ENCODE measurements at regions not wholly inside any gene's neighbourhood (a gene's known extent, or its start where the extent isn't known, plus 50 kb on each side); places are given as distances from the start of the nearest gene placed in this dataset.

DNA sequence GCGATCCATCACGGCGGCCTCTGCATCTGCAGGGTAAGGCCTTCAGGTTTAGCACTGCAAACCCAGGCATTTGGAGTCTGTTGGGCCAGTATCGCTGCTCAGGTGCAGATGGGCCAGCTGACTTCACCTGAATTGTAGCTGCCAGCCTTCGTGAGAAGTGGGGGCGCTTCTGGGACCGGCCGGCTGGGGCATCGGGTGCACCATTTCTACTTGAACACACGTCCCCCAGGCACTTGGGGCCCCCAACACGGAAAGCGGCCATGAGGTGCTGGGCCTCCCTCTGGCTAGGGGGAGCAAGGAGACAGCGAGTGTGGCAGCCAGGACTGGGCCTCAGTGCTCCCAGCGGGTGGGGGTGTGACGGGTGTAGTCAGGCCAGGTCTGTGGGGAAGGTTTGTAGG lies 767.6 kb downstream of the KCNJ18 start:
- TF ChIP-seq EGR1 (IDR thresholded peaks at IDR 0.05), result no peak
- TF ChIP-seq FOXM1 (IDR thresholded peaks at IDR 0.05; ENCODE audit: borderline replicate concordance, low read depth), result no peak
- no peak for TF ChIP-seq TEAD4 (IDR thresholded peaks at IDR 0.05)
- no peak for TF ChIP-seq TCF12 (IDR thresholded peaks at IDR 0.05; ENCODE audit: low read depth)
- TF ChIP-seq CREB1 (IDR thresholded peaks at IDR 0.05; ENCODE audit: low read depth), result no peak
- no peak for TF ChIP-seq ZBTB7A (IDR thresholded peaks at IDR 0.05; ENCODE audit: low read depth)
- TF ChIP-seq YY1 (IDR thresholded peaks at IDR 0.05; ENCODE audit: low read depth), result no peak
- TF ChIP-seq, protein P1, sequence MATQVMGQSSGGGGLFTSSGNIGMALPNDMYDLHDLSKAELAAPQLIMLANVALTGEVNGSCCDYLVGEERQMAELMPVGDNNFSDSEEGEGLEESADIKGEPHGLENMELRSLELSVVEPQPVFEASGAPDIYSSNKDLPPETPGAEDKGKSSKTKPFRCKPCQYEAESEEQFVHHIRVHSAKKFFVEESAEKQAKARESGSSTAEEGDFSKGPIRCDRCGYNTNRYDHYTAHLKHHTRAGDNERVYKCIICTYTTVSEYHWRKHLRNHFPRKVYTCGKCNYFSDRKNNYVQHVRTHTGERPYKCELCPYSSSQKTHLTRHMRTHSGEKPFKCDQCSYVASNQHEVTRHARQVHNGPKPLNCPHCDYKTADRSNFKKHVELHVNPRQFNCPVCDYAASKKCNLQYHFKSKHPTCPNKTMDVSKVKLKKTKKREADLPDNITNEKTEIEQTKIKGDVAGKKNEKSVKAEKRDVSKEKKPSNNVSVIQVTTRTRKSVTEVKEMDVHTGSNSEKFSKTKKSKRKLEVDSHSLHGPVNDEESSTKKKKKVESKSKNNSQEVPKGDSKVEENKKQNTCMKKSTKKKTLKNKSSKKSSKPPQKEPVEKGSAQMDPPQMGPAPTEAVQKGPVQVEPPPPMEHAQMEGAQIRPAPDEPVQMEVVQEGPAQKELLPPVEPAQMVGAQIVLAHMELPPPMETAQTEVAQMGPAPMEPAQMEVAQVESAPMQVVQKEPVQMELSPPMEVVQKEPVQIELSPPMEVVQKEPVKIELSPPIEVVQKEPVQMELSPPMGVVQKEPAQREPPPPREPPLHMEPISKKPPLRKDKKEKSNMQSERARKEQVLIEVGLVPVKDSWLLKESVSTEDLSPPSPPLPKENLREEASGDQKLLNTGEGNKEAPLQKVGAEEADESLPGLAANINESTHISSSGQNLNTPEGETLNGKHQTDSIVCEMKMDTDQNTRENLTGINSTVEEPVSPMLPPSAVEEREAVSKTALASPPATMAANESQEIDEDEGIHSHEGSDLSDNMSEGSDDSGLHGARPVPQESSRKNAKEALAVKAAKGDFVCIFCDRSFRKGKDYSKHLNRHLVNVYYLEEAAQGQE (IDR thresholded peaks at IDR 0.05; ENCODE audit: low read depth), result no peak
- no peak for TF ChIP-seq NFIC (IDR thresholded peaks at IDR 0.05)
- TF ChIP-seq CEBPB (IDR thresholded peaks at IDR 0.05), result no peak
- TF ChIP-seq TAF1 (IDR thresholded peaks at IDR 0.05; ENCODE audit: low read depth), result no peak
- TF ChIP-seq, protein P2, sequence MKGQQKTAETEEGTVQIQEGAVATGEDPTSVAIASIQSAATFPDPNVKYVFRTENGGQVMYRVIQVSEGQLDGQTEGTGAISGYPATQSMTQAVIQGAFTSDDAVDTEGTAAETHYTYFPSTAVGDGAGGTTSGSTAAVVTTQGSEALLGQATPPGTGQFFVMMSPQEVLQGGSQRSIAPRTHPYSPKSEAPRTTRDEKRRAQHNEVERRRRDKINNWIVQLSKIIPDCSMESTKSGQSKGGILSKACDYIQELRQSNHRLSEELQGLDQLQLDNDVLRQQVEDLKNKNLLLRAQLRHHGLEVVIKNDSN (IDR thresholded peaks at IDR 0.05), result no peak
- no peak for TF ChIP-seq RAD21 (IDR thresholded peaks at IDR 0.05; ENCODE audit: low read depth)
- no peak for TF ChIP-seq MAX (IDR thresholded peaks at IDR 0.05)

DNA sequence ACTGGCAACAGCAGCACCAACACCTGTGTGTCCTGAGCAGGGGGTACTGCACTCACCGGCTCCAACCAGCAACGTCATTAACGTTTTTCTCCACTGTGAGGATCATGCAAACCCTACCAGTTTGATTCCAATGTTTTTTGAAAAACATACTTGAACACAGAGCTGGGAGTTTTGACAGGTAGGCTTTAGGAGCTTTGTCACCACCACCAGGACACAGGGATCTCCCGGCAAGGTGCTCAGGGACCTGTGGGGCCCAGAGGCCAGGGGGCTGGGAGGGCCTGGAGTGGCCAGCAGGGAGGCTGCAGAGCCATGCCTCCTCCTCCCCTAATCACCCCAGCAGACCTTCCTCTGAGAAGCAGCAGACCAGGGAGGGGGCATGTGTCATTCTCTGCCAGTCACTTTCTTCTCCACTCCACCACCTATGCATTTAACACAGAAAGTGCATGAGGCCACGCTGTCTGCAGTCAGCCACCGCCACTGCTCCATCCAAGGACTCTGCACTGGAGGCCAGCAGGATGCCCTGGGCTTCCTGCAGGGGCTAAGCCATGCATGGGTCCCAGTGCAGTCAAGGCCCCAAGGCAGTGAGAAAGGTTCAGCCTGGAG lies 768.2 kb downstream of the KCNJ18 start:
- no peak for TF ChIP-seq EP300 (IDR thresholded peaks at IDR 0.05; ENCODE audit: borderline replicate concordance)
- TF ChIP-seq ZBTB7A (IDR thresholded peaks at IDR 0.05; ENCODE audit: low read depth), result no peak
- no peak for TF ChIP-seq TCF12 (IDR thresholded peaks at IDR 0.05; ENCODE audit: low read depth)
- no peak for TF ChIP-seq FOXM1 (IDR thresholded peaks at IDR 0.05; ENCODE audit: borderline replicate concordance, low read depth)
- TF ChIP-seq TEAD4 (IDR thresholded peaks at IDR 0.05), result no peak
- TF ChIP-seq CREB1 (IDR thresholded peaks at IDR 0.05; ENCODE audit: low read depth), result no peak
- no peak for TF ChIP-seq TAF1 (IDR thresholded peaks at IDR 0.05; ENCODE audit: low read depth)
- TF ChIP-seq, protein P1 (IDR thresholded peaks at IDR 0.05; ENCODE audit: low read depth), result no peak
- no peak for TF ChIP-seq CEBPB (IDR thresholded peaks at IDR 0.05)
- TF ChIP-seq RAD21 (IDR thresholded peaks at IDR 0.05; ENCODE audit: low read depth), result no peak

DNA sequence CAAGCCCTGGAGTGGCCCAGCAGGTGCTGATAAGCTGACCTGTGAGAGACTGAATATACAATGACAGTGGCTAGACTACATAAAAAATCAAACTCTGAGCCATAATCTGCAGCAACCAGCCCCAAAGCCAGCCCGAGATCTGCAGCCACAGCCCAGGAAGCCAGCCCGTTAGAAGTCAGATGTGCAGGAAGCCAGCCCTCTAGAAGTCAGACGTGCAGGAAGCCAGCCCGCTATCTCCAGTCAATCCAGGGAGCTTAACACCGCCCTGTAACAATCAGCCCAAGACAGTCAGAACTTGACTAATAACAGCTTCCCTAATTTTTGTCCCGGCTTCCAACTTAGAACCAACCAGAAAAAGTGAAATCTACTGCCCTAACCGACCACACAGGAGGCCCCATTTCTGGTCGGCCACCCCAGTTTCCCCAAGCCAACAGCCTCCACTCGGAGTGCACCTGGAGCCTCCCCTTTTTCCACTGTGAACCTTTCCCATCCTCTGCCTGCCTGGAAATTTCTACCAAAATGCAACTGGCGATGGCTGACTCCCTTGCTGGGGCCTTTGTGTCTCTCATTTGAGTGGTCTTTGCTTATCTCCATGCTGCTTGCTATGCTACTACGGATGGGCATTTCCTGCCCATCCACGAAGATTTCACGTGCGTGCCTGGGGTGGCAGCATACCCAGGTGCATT lies 769.3 kb downstream of the KCNJ18 start:
- TF ChIP-seq EGR1 (IDR thresholded peaks at IDR 0.05) (no peak), RAD21 (IDR thresholded peaks at IDR 0.05; ENCODE audit: low read depth) (no peak), TEAD4 (IDR thresholded peaks at IDR 0.05) (no peak), TCF12 (IDR thresholded peaks at IDR 0.05; ENCODE audit: low read depth) (no peak), NFIC (IDR thresholded peaks at IDR 0.05) (no peak)

DNA sequence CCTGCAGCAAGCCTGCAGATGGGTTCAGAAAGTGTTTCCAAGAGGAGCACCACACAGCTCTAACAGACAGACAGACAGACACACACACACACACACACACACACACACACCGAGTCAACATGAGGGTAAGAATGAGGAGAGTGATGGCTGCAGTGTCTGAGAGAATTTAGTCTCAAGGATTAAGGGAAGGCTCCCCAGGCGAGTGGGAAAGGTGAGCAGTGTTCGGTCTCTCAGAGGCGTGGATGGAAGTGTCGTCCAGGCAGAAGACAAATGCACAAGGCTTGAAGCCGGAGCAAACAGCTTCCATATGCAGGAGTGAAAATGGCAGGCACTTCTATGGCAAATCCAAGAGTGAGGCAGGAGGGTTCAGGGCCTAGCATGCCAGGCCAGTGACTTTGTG lies 770.1 kb downstream of the KCNJ18 start:
- TF ChIP-seq NFIC (IDR thresholded peaks at IDR 0.05) (no peak), TEAD4 (IDR thresholded peaks at IDR 0.05) (no peak), ZBTB7A (IDR thresholded peaks at IDR 0.05; ENCODE audit: low read depth) (no peak), TCF12 (IDR thresholded peaks at IDR 0.05; ENCODE audit: low read depth) (no peak)

- TF ChIP-seq MAX (IDR thresholded peaks at IDR 0.05) (no peak), YY1 (IDR thresholded peaks at IDR 0.05; ENCODE audit: low read depth) (no peak), TEAD4 (IDR thresholded peaks at IDR 0.05) (no peak), NFIC (IDR thresholded peaks at IDR 0.05) (no peak)
Measured at GRCh38 chr17:22463110-22463850, 771.0 kb downstream of the KCNJ18 start.

GRCh38 chr17:22464041-22464440 lies 771.7 kb downstream of the KCNJ18 start:
- TF ChIP-seq TCF12 (IDR thresholded peaks at IDR 0.05; ENCODE audit: low read depth) (no peak), YY1 (IDR thresholded peaks at IDR 0.05; ENCODE audit: low read depth) (no peak), EGR1 (IDR thresholded peaks at IDR 0.05) (no peak), RAD21 (IDR thresholded peaks at IDR 0.05; ENCODE audit: low read depth) (no peak), CEBPB (IDR thresholded peaks at IDR 0.05) (no peak), CREB1 (IDR thresholded peaks at IDR 0.05; ENCODE audit: low read depth) (no peak), MAX (IDR thresholded peaks at IDR 0.05) (no peak), ZBTB7A (IDR thresholded peaks at IDR 0.05; ENCODE audit: low read depth) (no peak), TAF1 (IDR thresholded peaks at IDR 0.05; ENCODE audit: low read depth) (no peak), EP300 (IDR thresholded peaks at IDR 0.05; ENCODE audit: borderline replicate concordance) (no peak), FOXM1 (IDR thresholded peaks at IDR 0.05; ENCODE audit: borderline replicate concordance, low read depth) (no peak), NFIC (IDR thresholded peaks at IDR 0.05) (no peak), TEAD4 (IDR thresholded peaks at IDR 0.05) (no peak)
- TF ChIP-seq, protein P2 (IDR thresholded peaks at IDR 0.05), result no peak
- TF ChIP-seq, protein P1 (IDR thresholded peaks at IDR 0.05; ENCODE audit: low read depth), result no peak

Measured in Ishikawa (cell line).